CD14-positive monocyte (primary cell): ENCODE measurements at regions not wholly inside any gene's neighbourhood (a gene's known extent, or its start where the extent isn't known, plus 50 kb on each side); places are given as distances from the start of the nearest gene placed in this dataset.

Experiments
- DNase-seq, 3 donors: peaks; one replicate each; pipeline ENCODE4 v3.0.0-alpha.2; 2011 to 2022
- H2AFZ ChIP-seq: 2 replicates; pipeline ENCODE4 v1.6.0; 2012; ENCODE audit warnings: mild to moderate bottlenecking, low read depth, low read length, inconsistent platforms; ENCODE audit not compliant: insufficient read depth, poor library complexity, severe bottlenecking
- H3K27ac ChIP-seq, 2 donors: 1 replicate in 1 of 2; 2 replicates in 1 of 2; pipeline ENCODE4 v1.5.1; 2012 to 2013; ENCODE audit warnings: low read length in 2 of 2, control low read depth in 1 of 2, inconsistent platforms in 1 of 2, low read depth in 1 of 2, mild to moderate bottlenecking in 1 of 2
- H3K27me3 ChIP-seq, 2 donors: one replicate each; pipeline versions ENCODE4 v1.6.0 to v1.6.1; 2011 to 2013; ENCODE audit warnings: low read length in 2 of 2; ENCODE audit not compliant: control insufficient read depth in 2 of 2, insufficient read depth in 2 of 2
- H3K36me3 ChIP-seq, 2 donors: replicated peaks in 1 of 2; 1 replicate in 1 of 2; 2 replicates in 1 of 2; pipeline versions ENCODE4 v1.5.1 to v1.6.1; 2012 to 2013; ENCODE audit warnings: low read length in 2 of 2, control low read depth in 1 of 2, inconsistent platforms in 1 of 2, mild to moderate bottlenecking in 1 of 2; ENCODE audit not compliant: insufficient read depth in 2 of 2, control insufficient read depth in 1 of 2
- H3K4me1 ChIP-seq, 2 donors: 1 replicate in 1 of 2; 2 replicates in 1 of 2; pipeline versions ENCODE4 v1.5.1 to v1.6.1; 2012 to 2013; ENCODE audit warnings: low read length in 2 of 2, control low read depth in 1 of 2, inconsistent platforms in 1 of 2, mild to moderate bottlenecking in 1 of 2, moderate library complexity in 1 of 2; ENCODE audit not compliant: insufficient read depth in 2 of 2, control insufficient read depth in 1 of 2
- H3K4me2 ChIP-seq: replicated peaks from 2 replicates; pipeline ENCODE3; 2012; ENCODE audit warnings: low read length, moderate library complexity, mild to moderate bottlenecking; ENCODE audit not compliant: poor library complexity, severe bottlenecking; ENCODE audit errors: extremely low read depth
- H3K4me3 ChIP-seq, 3 experiments: fragments of 200-600 bp in 1 of 3; sonication (generic) in 1 of 3; replicated peaks in 1 of 3; 1 replicate in 2 of 3; 2 replicates in 1 of 3; pipeline ENCODE4 v1.5.1; 2011 to 2013; ENCODE audit warnings: low read length in 3 of 3, mild to moderate bottlenecking in 3 of 3, control low read depth in 2 of 3, low read depth in 2 of 3, inconsistent platforms in 1 of 3, moderate library complexity in 1 of 3
- H3K79me2 ChIP-seq: 2 replicates; pipeline ENCODE4 v1.6.0; 2012; ENCODE audit warnings: mild to moderate bottlenecking, control low read depth, inconsistent platforms, low read length, moderate library complexity; ENCODE audit not compliant: insufficient read depth
- H3K9ac ChIP-seq: 2 replicates; pipeline ENCODE4 v1.6.0; 2017; ENCODE audit warnings: low read length, mild to moderate bottlenecking; ENCODE audit not compliant: insufficient read depth, poor library complexity, severe bottlenecking
- H3K9me3 ChIP-seq, 2 donors: replicated peaks in 1 of 2; 1 replicate in 1 of 2; 2 replicates in 1 of 2; pipeline versions ENCODE4 v1.5.1 to v1.6.1; 2012 to 2013; ENCODE audit warnings: low read length in 2 of 2, control low read depth in 1 of 2; ENCODE audit not compliant: control insufficient read depth in 1 of 2, insufficient read depth in 1 of 2
- H4K20me1 ChIP-seq: 2 replicates; pipeline ENCODE4 v1.6.0; 2012; ENCODE audit warnings: mild to moderate bottlenecking, low read length, control low read depth, moderate library complexity; ENCODE audit not compliant: insufficient read depth
- H3K27ac Mint-ChIP-seq, 7 donors: one replicate each; pipeline ENCODE4 v1.8.0; 2020; ENCODE audit warnings: mild to moderate bottlenecking in 7 of 7, mixed read lengths in 7 of 7, moderate library complexity in 6 of 7, inconsistent platforms in 2 of 7
- H3K27me3 Mint-ChIP-seq, 3 donors: one replicate each; pipeline ENCODE4 v1.8.0; 2021 to 2022; ENCODE audit warnings: low read depth in 3 of 3, mild to moderate bottlenecking in 3 of 3, mixed read lengths in 3 of 3, moderate library complexity in 3 of 3, inconsistent platforms in 1 of 3
- H3K36me3 Mint-ChIP-seq, 2 donors: one replicate each; pipeline ENCODE4 v1.8.0; 2020; ENCODE audit warnings: mixed read lengths in 2 of 2, inconsistent platforms in 1 of 2, mild to moderate bottlenecking in 1 of 2
- H3K4me1 Mint-ChIP-seq: one replicate; pipeline ENCODE4 v1.8.0; 2020; ENCODE audit warnings: mild to moderate bottlenecking, mixed read lengths
- H3K4me3 Mint-ChIP-seq, 2 donors: one replicate each; pipeline ENCODE4 v1.8.0; 2020; ENCODE audit warnings: mild to moderate bottlenecking in 2 of 2, mixed read lengths in 2 of 2, moderate library complexity in 1 of 2
- H3K9me3 Mint-ChIP-seq, 7 donors: one replicate each; pipeline ENCODE4 v1.8.0; 2020 to 2022; ENCODE audit warnings: mixed read lengths in 7 of 7, mild to moderate bottlenecking in 6 of 7, moderate library complexity in 6 of 7, inconsistent platforms in 2 of 7
- WGBS: methylation state at CpG from one replicate; pipeline ENCODE4 v1.1.5; 2013; ENCODE audit warnings: missing lambda C conversion rate; ENCODE audit not compliant: insufficient coverage; 5-methylcytosine and 5-hydroxymethylcytosine counted together
- intact Hi-C, 2 donors: fragments of 100-400 bp; cut with micrococcal nuclease; formaldehyde crosslinking; loops; one replicate each; pipeline versions ENCODE4 v1.15.0 to v1.15.1; 2023
- TF ChIP-seq, protein P1 (sequence below): fragments of 200-600 bp; IDR thresholded peaks from one replicate; pipeline ENCODE4 v1.8.0; 2022; ENCODE audit warnings: antibody characterized with exemption, mild to moderate bottlenecking

DNA sequence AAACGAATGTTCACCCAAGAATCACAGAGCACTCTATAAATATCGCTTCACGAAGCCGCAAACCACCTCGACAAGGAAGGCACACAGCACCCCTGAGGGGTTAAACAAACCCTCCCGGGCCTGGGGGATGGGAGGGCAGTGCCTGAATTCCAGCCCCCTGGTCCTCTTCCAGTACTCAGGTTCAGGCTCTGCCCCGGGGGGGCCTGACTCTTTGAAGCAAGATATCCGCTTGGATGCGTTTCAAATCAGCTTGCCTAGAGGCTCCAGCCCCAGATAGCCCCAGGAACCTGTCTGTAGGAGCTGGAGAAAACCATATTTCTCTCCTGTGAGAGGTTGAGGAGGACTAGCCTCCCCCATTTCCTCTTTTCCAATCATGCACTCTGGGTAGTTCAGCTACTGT lies 194.7 kb downstream of the WNT5A start:
- no peak overlapping the region for H3K9ac ChIP-seq
- H3K4me2 ChIP-seq = no peak overlapping the region
- H3K27me3 ChIP-seq = no peaks in the 10 kb centered on the region
- TF ChIP-seq, protein P1, sequence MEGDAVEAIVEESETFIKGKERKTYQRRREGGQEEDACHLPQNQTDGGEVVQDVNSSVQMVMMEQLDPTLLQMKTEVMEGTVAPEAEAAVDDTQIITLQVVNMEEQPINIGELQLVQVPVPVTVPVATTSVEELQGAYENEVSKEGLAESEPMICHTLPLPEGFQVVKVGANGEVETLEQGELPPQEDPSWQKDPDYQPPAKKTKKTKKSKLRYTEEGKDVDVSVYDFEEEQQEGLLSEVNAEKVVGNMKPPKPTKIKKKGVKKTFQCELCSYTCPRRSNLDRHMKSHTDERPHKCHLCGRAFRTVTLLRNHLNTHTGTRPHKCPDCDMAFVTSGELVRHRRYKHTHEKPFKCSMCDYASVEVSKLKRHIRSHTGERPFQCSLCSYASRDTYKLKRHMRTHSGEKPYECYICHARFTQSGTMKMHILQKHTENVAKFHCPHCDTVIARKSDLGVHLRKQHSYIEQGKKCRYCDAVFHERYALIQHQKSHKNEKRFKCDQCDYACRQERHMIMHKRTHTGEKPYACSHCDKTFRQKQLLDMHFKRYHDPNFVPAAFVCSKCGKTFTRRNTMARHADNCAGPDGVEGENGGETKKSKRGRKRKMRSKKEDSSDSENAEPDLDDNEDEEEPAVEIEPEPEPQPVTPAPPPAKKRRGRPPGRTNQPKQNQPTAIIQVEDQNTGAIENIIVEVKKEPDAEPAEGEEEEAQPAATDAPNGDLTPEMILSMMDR = no peak
- no peak overlapping the region for H2AFZ ChIP-seq
- Mint-ChIP-seq H3K27ac (no peak overlapping the region), H3K36me3 (no peaks in the 10 kb centered on the region), H3K9me3 (peaks cover 0 to 8% (median 2%) of the 10 kb centered on the region in 7 donors), H3K4me1 (no peaks in the 10 kb centered on the region), H3K4me3 (no peak overlapping the region), H3K27me3 (no peaks in the 10 kb centered on the region)
- 44% methylated on average over 5 of the region's 9 CpGs for WGBS
- intact Hi-C loops = no loop called here
- H3K9me3 ChIP-seq = no peaks in the 10 kb centered on the region
- no peak for DNase-seq
- no peak overlapping the region for H3K4me3 ChIP-seq
- H4K20me1 ChIP-seq = no peaks in the 10 kb centered on the region
- no peaks in the 10 kb centered on the region for H3K79me2 ChIP-seq
- no peaks in the 10 kb centered on the region for H3K4me1 ChIP-seq
- no peaks in the 10 kb centered on the region for H3K36me3 ChIP-seq
- no peak overlapping the region for H3K27ac ChIP-seq

DNA sequence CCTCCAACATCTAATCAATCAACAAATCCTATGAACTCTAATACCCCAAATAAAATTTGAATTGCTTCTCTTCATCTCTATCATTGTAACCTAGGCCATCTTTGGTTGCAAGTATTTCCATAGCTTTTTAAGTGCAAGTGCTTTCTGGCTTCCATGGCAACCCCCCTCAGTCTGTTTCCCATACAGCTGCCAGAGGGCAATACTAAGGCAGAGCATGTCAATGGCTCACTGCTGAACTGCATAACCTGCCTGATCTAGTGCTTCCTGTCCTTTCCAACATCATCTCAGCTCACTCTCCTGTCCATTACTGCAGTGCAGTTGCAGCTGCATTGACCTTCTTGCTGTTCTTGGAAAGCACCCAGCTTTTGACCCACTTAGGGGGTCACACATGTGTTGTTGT lies 198.4 kb downstream of the WNT5A start:
- Histone ChIP-seq H2AFZ (no peak overlapping the region), H4K20me1 (no peaks in the 10 kb centered on the region), H3K4me3 (no peak overlapping the region), H3K36me3 (no peaks in the 10 kb centered on the region), H3K79me2 (no peaks in the 10 kb centered on the region), H3K9ac (no peak overlapping the region), H3K27me3 (no peaks in the 10 kb centered on the region), H3K9me3 (no peaks in the 10 kb centered on the region), H3K4me1 (no peaks in the 10 kb centered on the region), H3K4me2 (no peak overlapping the region), H3K27ac (no peak overlapping the region)
- TF ChIP-seq, protein P1 = no peak
- Mint-ChIP-seq H3K4me3 (no peak overlapping the region), H3K36me3 (no peaks in the 10 kb centered on the region), H3K27ac (no peak overlapping the region), H3K9me3 (peaks cover 0 to 8% (median 2%) of the 10 kb centered on the region in 7 donors), H3K27me3 (no peaks in the 10 kb centered on the region), H3K4me1 (no peaks in the 10 kb centered on the region)
- no peak for DNase-seq
- intact Hi-C loops = no loop called here
